ENCODE measurements at regions not wholly inside any gene's neighbourhood (a gene's known extent, or its start where the extent isn't known, plus 50 kb on each side); places are given as distances from the start of the nearest gene placed in this dataset.

DNA sequence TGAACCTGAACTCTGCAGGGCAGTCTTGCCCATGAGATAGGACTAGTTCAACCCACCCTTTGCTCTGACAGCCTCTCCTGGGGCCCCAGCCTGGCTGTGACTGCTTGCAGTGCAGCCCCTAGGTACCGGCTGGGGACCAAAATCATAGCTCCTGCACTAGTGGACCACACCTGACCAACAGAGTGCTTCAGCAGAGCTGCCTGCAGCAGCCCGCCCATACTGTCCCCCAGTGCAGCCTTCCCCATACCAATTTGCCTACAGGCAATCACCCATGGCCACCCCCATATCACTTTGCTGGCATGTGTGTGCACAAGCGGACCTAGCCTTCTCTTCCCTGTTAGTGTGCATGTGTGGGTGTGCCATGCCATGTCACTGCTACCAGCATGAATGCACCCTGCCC is 347.6 kb upstream of the MPDZ start (continued):
- TF ChIP-seq, protein P1, sequence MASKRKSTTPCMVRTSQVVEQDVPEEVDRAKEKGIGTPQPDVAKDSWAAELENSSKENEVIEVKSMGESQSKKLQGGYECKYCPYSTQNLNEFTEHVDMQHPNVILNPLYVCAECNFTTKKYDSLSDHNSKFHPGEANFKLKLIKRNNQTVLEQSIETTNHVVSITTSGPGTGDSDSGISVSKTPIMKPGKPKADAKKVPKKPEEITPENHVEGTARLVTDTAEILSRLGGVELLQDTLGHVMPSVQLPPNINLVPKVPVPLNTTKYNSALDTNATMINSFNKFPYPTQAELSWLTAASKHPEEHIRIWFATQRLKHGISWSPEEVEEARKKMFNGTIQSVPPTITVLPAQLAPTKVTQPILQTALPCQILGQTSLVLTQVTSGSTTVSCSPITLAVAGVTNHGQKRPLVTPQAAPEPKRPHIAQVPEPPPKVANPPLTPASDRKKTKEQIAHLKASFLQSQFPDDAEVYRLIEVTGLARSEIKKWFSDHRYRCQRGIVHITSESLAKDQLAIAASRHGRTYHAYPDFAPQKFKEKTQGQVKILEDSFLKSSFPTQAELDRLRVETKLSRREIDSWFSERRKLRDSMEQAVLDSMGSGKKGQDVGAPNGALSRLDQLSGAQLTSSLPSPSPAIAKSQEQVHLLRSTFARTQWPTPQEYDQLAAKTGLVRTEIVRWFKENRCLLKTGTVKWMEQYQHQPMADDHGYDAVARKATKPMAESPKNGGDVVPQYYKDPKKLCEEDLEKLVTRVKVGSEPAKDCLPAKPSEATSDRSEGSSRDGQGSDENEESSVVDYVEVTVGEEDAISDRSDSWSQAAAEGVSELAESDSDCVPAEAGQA (IDR thresholded peaks at IDR 0.05; ENCODE audit: low read depth) = no peak
- TF ChIP-seq, protein P1 (CRISPR knock-in tag; IDR thresholded peaks at IDR 0.05; ENCODE audit: borderline replicate concordance) = no peak

- H3K4me3 ChIP-seq (replicated peaks in 1 of 3; ENCODE audit: insufficient read depth in 1 of 3, low read depth in 2 of 3, low read length in 3 of 3) = no peak overlapping the region
- ChIA-PET CTCF (ENCODE audit: low intra/inter-chr PET ratio, low total read pairs) (no interaction called here), POLR2A (no interaction called here)
- BruUV-seq (replicated peaks) = no TSS peak
- no peaks in the 10 kb centered on the region for H3K9me3 ChIP-seq (ENCODE audit: low read length)
- no peak overlapping the region for H3K27ac ChIP-seq (ENCODE audit: extremely low read length, insufficient read depth, low read length)
- no peak overlapping the region for H2AFZ ChIP-seq (ENCODE audit: low read length)
- H4K20me1 ChIP-seq (ENCODE audit: insufficient read depth, low read length) = no peaks in the 10 kb centered on the region
- in situ Hi-C loops (cut with HindIII; ENCODE audit: extremely low pct_ligation_motif_present, low pct_unique_long_range_greater_than_20kb) (no loop called here), intact Hi-C loops (cut with micrococcal nuclease; ENCODE audit: unreplicated experiment) (no loop called here)
- DNase-seq (ENCODE audit: low spot score) (no peak), ATAC-seq (no peak), FAIRE-seq (no peak)
- H3K4me1 ChIP-seq (ENCODE audit: insufficient read depth, low read length) = no peaks in the 10 kb centered on the region
- H3K9ac ChIP-seq (ENCODE audit: insufficient read depth, low read depth, low read length) = no peak overlapping the region
- H3K4me2 ChIP-seq (ENCODE audit: low read depth, low read length) = no peak overlapping the region
- H3K27me3 ChIP-seq (ENCODE audit: control insufficient read depth in 1 of 2, insufficient read depth in 2 of 2, low read length in 2 of 2) = no peaks in the 10 kb centered on the region
- 0% methylated on average over 1 of the region's 1 CpG for WGBS (ENCODE audit: low lambda C conversion rate)
- no peaks in the 10 kb centered on the region for H3K79me2 ChIP-seq (ENCODE audit: insufficient read depth, low read length)
- H3K36me3 ChIP-seq (replicated peaks in 1 of 2; ENCODE audit: control insufficient read depth in 1 of 2, insufficient read depth in 2 of 2, low read length in 2 of 2) = no peaks in the 10 kb centered on the region
- TF ChIP-seq, protein P2, sequence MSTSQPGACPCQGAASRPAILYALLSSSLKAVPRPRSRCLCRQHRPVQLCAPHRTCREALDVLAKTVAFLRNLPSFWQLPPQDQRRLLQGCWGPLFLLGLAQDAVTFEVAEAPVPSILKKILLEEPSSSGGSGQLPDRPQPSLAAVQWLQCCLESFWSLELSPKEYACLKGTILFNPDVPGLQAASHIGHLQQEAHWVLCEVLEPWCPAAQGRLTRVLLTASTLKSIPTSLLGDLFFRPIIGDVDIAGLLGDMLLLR (CRISPR knock-in tag; IDR thresholded peaks at IDR 0.05) = no peak
- TF ChIP-seq ZNF3 (CRISPR knock-in tag; IDR thresholded peaks at IDR 0.05) (no peak), ZNF776 (CRISPR knock-in tag; IDR thresholded peaks at IDR 0.05) (no peak), BCL6 (CRISPR knock-in tag; IDR thresholded peaks at IDR 0.05) (no peak), ZNF607 (CRISPR knock-in tag; IDR thresholded peaks at IDR 0.05; ENCODE audit: borderline replicate concordance) (no peak), ZNF10 (CRISPR knock-in tag; IDR thresholded peaks at IDR 0.05; ENCODE audit: borderline replicate concordance, low read depth) (no peak), ZNF513 (CRISPR knock-in tag; conservative IDR thresholded peaks at IDR 0.05) (no peak), SKI (IDR thresholded peaks at IDR 0.05; ENCODE audit: partially characterized antibody) (no peak), ZNF7 (CRISPR knock-in tag; IDR thresholded peaks at IDR 0.05) (no peak), BORCS8-MEF2B (CRISPR knock-in tag; IDR thresholded peaks at IDR 0.05) (no peak), ZFP90 (CRISPR knock-in tag; IDR thresholded peaks at IDR 0.05; ENCODE audit: borderline replicate concordance) (no peak), ZNF790 (CRISPR knock-in tag; IDR thresholded peaks at IDR 0.05; ENCODE audit: borderline replicate concordance) (no peak)
- TF ChIP-seq, protein P3, sequence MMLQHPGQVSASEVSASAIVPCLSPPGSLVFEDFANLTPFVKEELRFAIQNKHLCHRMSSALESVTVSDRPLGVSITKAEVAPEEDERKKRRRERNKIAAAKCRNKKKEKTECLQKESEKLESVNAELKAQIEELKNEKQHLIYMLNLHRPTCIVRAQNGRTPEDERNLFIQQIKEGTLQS (CRISPR knock-in tag; IDR thresholded peaks at IDR 0.05) = no peak
- TF ChIP-seq, protein P4, sequence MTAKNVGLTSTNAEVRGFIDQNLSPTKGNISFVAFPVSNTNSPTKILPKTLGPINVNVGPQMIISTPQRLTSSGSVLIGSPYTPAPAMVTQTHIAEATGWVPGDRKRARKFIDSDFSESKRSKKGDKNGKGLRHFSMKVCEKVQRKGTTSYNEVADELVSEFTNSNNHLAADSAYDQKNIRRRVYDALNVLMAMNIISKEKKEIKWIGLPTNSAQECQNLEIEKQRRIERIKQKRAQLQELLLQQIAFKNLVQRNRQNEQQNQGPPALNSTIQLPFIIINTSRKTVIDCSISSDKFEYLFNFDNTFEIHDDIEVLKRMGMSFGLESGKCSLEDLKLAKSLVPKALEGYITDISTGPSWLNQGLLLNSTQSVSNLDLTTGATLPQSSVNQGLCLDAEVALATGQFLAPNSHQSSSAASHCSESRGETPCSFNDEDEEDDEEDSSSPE (CRISPR knock-in tag; IDR thresholded peaks at IDR 0.05) = no peak
Observed at GRCh38 chr9:13626601-13627000, 347.1 kb upstream of the MPDZ start.
